AG09319 (cell line): ENCODE measurements at regions not wholly inside any gene's neighbourhood (a gene's known extent, or its start where the extent isn't known, plus 50 kb on each side); places are given as distances from the start of the nearest gene placed in this dataset.

Experiments
- DNase-seq: peaks from one replicate; pipeline ENCODE4 v3.0.0-alpha.2; 2010; ENCODE audit warnings: low read depth; ENCODE audit errors: extremely low read depth
- TF ChIP-seq, protein P1 (sequence below): IDR thresholded peaks from 2 replicates; pipeline ENCODE4 v1.5.1; 2011; ENCODE audit warnings: low read depth, mild to moderate bottlenecking, inconsistent platforms, low read length, moderate library complexity

DNA sequence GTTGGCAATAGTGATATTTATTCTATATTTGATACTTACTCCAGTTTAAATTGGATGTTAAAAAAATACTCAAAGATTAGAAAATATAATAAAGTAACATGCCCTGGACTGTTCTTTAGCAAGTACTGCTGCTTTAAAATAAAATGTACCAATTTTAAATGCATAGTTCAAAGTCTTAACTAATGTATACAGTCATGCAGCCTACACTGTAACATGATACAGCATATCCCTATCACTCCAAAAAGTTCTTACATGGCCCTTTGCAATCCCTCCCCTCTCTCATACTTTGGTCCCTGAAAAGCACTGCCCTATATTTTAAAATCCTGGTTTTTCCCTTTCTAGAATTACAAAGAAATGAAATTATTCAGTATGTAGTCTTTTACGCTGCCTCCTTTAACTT lies 726.6 kb downstream of the LTN1 start:
- no peak for DNase-seq
- TF ChIP-seq, protein P1, sequence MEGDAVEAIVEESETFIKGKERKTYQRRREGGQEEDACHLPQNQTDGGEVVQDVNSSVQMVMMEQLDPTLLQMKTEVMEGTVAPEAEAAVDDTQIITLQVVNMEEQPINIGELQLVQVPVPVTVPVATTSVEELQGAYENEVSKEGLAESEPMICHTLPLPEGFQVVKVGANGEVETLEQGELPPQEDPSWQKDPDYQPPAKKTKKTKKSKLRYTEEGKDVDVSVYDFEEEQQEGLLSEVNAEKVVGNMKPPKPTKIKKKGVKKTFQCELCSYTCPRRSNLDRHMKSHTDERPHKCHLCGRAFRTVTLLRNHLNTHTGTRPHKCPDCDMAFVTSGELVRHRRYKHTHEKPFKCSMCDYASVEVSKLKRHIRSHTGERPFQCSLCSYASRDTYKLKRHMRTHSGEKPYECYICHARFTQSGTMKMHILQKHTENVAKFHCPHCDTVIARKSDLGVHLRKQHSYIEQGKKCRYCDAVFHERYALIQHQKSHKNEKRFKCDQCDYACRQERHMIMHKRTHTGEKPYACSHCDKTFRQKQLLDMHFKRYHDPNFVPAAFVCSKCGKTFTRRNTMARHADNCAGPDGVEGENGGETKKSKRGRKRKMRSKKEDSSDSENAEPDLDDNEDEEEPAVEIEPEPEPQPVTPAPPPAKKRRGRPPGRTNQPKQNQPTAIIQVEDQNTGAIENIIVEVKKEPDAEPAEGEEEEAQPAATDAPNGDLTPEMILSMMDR: no peak

DNA sequence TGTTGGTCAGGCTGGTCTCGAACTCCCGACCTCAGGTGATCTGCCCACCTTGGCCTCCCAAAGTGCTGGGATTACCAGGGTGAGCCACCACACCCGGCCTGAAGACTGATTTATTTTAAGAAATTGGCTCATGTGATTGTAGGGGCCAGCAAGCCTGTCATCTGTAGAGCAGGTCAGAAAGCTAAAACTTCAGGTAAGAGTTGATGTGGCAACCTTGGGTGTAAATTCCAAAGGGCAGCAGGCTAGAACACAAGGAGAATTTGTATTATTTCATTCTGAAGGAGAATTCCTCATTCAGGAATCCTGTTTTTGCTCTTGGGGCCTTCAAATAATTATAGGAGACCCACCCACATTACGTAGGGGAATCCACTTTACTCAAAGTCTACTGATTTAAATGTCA lies 728.7 kb downstream of the LTN1 start:
- TF ChIP-seq, protein P1: no peak
- DNase-seq: no peak

DNA sequence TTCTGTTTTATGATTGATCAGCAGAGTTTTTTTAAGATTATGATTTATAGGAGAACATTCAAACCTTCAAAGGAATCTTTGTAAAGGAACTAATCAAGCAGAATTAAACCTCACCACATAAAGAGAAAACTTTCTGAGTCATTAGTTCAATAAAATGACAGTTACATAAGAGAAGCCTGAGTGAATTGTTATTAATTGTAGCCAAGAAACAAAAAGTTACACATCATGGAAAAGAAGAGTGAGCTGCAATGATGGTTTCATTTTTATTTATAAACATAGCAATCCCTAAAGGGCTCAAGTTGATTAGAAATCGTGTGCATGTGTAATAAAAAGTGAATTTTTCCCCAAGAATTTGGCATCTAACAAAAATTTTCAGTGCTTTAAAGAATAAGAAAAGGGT lies 731.4 kb downstream of the LTN1 start:
- DNase-seq: no peak
- TF ChIP-seq, protein P1: no peak

DNA sequence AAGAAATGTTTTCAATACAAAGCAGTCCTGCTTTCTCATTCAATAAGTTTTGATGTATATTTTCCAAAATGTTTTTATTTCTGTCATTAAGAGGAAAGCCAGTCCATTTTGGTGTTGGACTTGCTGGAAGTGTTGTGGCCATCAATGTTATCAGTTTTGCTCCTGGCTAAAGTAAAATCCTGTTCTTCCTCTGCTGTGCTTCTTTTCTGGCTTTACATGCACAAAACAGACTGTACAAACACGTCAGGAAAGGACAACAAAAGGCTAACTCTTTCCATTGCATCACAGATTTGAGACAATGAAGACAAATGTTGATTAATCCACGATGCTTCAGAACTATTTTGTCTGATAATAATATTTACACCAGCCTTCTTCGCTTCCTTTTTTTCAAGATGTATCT lies 735.4 kb downstream of the LTN1 start:
- DNase-seq: no peak
- TF ChIP-seq, protein P1: no peak

DNA sequence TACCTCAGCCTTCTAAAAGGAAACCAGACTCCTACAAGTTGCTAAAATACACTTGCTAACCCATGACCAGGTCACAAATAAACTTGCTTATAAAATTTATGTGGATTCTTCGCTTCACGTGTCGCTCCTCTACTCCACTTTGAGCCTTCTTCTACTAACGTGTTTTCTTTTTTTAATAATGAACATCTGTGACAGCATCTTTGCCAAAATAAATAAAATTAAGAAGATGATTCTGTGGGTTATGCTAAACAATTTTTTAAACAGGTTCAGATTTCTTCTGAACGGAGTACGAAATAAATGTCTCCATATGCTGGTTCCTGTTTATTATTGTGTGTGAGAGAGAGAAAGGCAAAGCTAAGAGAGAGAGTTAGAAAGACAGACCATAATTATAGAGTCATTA lies 735.8 kb downstream of the LTN1 start:
- TF ChIP-seq, protein P1: no peak
- DNase-seq: no peak

DNA sequence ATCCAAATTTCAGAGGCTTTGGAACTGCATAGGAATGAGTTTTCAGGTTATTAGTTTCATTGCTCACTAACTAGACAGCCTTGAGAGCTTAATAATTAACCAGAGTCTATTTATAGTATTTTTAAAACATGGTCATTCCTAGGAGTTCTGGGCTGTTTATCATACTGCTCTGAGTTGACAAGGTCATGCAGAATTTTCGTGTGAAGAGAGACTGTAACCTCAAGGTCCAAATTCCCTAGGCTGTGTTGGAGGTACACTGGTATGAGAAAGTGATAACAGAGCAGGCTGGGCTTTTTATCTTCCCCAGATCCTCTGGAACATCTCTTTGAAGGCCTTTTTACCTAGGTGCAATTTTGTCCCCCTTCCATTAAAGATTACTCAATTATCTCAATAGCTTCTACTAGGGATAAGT lies 736.3 kb downstream of the LTN1 start:
- TF ChIP-seq, protein P1: no peak
- DNase-seq: no peak

DNA sequence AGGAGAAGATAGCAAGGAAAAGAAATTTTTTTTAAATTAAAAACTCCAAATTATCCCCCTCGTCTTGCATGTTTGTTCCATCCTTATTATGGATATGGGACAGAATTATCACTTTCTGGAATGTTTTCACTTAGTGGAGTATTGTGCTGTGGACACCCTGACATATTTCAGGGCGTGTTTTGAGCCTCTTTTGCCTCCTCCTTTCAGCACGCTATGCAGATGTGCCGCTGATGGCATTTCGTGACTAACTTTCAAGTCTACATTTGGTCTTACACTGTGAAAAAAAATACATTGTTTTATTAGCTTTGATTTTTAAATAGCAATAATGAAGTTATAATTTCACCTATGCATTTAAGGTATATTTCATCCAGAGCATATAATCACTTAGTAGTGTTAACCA lies 738.7 kb downstream of the LTN1 start:
- DNase-seq: no peak
- TF ChIP-seq, protein P1: no peak
